Gastroesophageal sphincter (tissue), 3 donors: ENCODE measurements at regions not wholly inside any gene's neighbourhood (a gene's known extent, or its start where the extent isn't known, plus 50 kb on each side); places are given as distances from the start of the nearest gene placed in this dataset.

Source experiments
- EP300 ChIP-seq: sonication (generic); formaldehyde crosslinking; IDR thresholded peaks from one replicate; pipeline ENCODE4 v1.6.1; 2017; ENCODE audit warnings: antibody characterized with exemption, mild to moderate bottlenecking
- POLR2AphosphoS5 ChIP-seq: sonication (generic); formaldehyde crosslinking; IDR thresholded peaks from one replicate; pipeline ENCODE4 v1.6.1; 2017; ENCODE audit warnings: antibody characterized with exemption
- TF ChIP-seq, protein P1 (sequence below), 4 experiments: fragments of 200-600 bp in 2 of 4; fragments of 450-650 bp in 2 of 4; sonication (generic) in 1 of 4; IDR thresholded peaks; one replicate each; pipeline ENCODE4 v1.5.1; 2017 to 2019; ENCODE audit warnings: antibody characterized with exemption in 4 of 4, mild to moderate bottlenecking in 2 of 4, moderate library complexity in 2 of 4

DNA sequence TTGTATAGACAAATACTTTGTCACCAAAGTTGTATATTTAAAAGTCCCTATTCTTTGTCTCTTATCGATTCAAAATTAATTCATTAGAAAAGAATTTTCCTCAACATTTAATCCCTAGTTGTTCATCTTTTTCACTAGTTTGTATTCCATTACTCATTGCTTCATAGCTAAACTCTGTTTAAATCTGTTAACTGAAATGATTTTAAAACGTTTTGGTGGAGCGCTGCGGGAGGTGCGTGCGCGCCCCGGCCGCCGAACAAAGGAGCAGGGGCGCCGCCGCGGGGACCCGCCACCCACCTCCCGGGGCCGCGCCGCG is 56.4 kb upstream of the GOLGA8A start:
- TF ChIP-seq, protein P1, sequence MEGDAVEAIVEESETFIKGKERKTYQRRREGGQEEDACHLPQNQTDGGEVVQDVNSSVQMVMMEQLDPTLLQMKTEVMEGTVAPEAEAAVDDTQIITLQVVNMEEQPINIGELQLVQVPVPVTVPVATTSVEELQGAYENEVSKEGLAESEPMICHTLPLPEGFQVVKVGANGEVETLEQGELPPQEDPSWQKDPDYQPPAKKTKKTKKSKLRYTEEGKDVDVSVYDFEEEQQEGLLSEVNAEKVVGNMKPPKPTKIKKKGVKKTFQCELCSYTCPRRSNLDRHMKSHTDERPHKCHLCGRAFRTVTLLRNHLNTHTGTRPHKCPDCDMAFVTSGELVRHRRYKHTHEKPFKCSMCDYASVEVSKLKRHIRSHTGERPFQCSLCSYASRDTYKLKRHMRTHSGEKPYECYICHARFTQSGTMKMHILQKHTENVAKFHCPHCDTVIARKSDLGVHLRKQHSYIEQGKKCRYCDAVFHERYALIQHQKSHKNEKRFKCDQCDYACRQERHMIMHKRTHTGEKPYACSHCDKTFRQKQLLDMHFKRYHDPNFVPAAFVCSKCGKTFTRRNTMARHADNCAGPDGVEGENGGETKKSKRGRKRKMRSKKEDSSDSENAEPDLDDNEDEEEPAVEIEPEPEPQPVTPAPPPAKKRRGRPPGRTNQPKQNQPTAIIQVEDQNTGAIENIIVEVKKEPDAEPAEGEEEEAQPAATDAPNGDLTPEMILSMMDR (IDR thresholded peaks at IDR 0.05), result no peak
- no peak for TF ChIP-seq EP300
- no peak for TF ChIP-seq POLR2AphosphoS5
